ENCODE measurements at regions not wholly inside any gene's neighbourhood (a gene's known extent, or its start where the extent isn't known, plus 50 kb on each side); places are given as distances from the start of the nearest gene placed in this dataset.

DNA sequence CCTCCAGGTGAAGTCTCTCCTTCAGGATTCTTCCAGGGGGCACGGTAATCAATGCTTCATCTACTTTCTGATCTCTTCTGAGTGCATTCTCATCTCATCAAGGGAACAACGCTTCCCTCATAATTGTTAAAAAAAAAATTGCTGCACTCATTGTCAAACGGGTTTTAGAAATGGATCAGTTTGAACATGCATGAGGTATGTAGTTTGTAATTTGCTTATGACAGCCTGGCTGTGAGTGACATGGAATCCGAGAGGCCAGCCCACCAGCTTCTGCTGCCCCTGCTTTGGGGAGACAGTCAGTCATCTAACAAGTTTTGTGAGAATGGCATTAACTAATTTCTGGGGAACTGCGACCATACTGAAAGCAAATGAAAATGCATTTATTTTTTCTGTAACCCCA, 791.9 kb upstream of the SOX11 start:
- no peaks in the 10 kb centered on the region for H3K79me2 ChIP-seq
- H3K9me3 ChIP-seq (ENCODE audit: control insufficient read depth, low read length) = no peaks in the 10 kb centered on the region
- H3K4me2 ChIP-seq (ENCODE audit: low read length) = no peak overlapping the region
- H3K36me3 ChIP-seq (ENCODE audit: control insufficient read depth, insufficient read depth, low read length) = no peaks in the 10 kb centered on the region
- no peak overlapping the region for H3K9ac ChIP-seq
- no peaks in the 10 kb centered on the region for H3K27me3 ChIP-seq (ENCODE audit: control insufficient read depth, insufficient read depth, low read length)
- no peak overlapping the region for H3K27ac ChIP-seq
- H3K4me3 ChIP-seq (ENCODE audit: low read depth, low read length) = no peak overlapping the region
- TF ChIP-seq, protein P1, sequence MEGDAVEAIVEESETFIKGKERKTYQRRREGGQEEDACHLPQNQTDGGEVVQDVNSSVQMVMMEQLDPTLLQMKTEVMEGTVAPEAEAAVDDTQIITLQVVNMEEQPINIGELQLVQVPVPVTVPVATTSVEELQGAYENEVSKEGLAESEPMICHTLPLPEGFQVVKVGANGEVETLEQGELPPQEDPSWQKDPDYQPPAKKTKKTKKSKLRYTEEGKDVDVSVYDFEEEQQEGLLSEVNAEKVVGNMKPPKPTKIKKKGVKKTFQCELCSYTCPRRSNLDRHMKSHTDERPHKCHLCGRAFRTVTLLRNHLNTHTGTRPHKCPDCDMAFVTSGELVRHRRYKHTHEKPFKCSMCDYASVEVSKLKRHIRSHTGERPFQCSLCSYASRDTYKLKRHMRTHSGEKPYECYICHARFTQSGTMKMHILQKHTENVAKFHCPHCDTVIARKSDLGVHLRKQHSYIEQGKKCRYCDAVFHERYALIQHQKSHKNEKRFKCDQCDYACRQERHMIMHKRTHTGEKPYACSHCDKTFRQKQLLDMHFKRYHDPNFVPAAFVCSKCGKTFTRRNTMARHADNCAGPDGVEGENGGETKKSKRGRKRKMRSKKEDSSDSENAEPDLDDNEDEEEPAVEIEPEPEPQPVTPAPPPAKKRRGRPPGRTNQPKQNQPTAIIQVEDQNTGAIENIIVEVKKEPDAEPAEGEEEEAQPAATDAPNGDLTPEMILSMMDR (IDR thresholded peaks at IDR 0.05) = no peak
- no peak overlapping the region for H2AFZ ChIP-seq
- H3K4me1 ChIP-seq = no peaks in the 10 kb centered on the region

DNA sequence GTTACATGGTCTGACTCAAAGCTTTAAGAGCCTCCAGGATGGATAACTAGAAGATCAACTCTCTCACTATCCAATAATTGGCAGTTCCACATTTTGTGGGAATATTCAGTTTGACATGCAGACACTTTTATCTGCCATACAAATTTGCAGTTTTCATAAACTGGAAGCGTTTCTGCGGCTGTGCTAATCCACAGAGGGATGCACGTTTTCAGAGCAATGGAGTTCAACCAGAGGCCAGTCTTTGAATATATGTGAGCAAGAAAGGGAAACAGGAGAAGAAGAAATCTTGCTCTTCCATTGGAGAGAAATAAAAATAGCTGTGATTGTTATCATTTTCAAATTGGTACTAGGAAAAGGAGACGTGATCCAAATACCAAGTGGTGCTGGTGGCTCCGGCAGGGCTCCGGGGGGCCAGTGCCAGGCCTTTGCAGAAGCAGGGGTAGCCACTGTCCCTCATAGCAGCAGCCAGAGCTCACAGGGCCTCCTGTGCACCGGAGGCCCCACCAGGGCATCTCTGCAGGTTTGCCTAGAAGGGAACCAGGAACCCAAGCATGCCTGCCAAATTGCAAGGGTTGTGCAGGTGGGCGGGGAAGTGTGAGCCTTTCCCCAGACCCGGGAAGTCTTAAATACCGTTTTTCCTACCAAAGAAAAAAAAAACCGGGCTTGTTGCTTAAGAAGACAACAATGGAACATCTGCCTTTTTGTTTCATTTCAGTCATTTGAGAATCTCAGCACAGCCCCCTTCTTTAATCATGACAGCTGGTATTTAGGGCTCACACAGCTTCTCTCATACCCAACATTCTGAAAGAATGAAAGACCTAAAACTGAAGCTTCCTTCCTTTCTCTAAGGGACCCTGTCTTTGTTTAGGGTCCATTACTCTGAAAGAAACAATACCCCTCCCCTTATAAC, 791.1 kb upstream of the SOX11 start:
- no peak overlapping the region for H3K4me2 ChIP-seq (ENCODE audit: low read length)
- H3K36me3 ChIP-seq (ENCODE audit: control insufficient read depth, insufficient read depth, low read length) = no peaks in the 10 kb centered on the region
- no peak overlapping the region for H3K4me3 ChIP-seq (ENCODE audit: low read depth, low read length)
- H3K9me3 ChIP-seq (ENCODE audit: control insufficient read depth, low read length) = no peaks in the 10 kb centered on the region
- no peaks in the 10 kb centered on the region for H3K4me1 ChIP-seq
- H3K79me2 ChIP-seq = no peaks in the 10 kb centered on the region
- no peak overlapping the region for H2AFZ ChIP-seq
- H3K27ac ChIP-seq = no peak overlapping the region
- no peaks in the 10 kb centered on the region for H3K27me3 ChIP-seq (ENCODE audit: control insufficient read depth, insufficient read depth, low read length)
- H3K9ac ChIP-seq = no peak overlapping the region
- TF ChIP-seq, protein P1 (IDR thresholded peaks at IDR 0.05) = no peak

DNA sequence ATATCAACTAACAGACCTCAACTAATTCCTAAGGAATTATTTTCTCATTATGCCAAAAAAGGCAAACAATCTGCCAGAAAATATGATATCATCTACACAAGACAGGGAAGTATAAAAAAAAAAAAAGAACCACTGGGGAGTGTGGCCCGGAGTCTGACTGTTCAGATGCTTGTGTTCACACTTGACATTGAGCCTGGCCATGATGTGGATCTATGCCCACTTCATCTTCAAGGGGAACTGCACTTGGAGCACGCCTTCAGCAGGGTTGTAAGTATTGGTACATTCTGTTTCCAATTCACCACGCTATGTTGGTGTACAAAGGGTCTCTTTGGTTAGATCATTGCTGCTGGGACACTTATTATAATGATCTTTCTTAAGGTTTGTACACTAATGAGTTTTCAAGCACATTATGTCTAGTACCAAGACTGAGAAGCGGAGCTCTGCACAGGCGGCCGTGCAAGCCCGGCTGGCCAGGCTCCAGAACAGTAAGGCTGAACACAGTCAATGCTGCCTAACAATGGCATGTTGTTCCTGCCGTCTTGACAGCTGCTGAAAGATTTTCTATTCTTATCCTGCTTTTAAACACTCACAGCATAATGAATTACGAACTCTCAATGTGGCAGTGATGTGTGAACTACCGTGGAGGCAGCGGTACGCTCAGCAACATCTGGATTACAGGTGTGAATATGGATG, 788.4 kb upstream of the SOX11 start:
- Histone ChIP-seq H3K9me3 (ENCODE audit: control insufficient read depth, low read length) (no peaks in the 10 kb centered on the region), H2AFZ (no peak overlapping the region), H3K79me2 (no peaks in the 10 kb centered on the region), H3K27ac (no peak overlapping the region), H3K9ac (no peak overlapping the region), H3K4me3 (ENCODE audit: low read depth, low read length) (no peak overlapping the region), H3K4me2 (ENCODE audit: low read length) (no peak overlapping the region), H3K4me1 (no peaks in the 10 kb centered on the region), H3K36me3 (ENCODE audit: control insufficient read depth, insufficient read depth, low read length) (no peaks in the 10 kb centered on the region), H3K27me3 (ENCODE audit: control insufficient read depth, insufficient read depth, low read length) (no peaks in the 10 kb centered on the region)
- TF ChIP-seq, protein P1 (IDR thresholded peaks at IDR 0.05) = no peak

DNA sequence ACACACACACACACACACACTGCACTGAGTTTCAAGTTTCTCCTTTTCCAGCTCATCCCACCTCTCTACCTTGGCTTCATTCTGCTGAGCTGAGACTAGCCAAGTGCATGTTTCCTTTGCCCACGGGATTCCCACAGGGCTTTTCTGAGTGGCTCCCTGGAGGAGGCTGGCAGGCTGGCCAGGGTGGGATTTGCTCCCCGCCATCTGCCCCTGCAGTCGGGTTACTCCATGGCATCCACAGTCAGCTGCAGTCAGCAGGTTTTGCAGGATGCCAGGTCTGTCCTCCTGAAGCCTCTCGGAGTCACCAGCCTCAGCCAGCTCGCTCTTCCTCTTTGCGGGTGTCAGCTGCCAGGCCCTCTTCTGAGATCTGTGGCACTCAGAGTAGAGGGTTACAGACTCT, 783.7 kb upstream of the SOX11 start:
- H3K4me3 ChIP-seq (ENCODE audit: low read depth, low read length) = no peak overlapping the region
- TF ChIP-seq, protein P1 (IDR thresholded peaks at IDR 0.05) = no peak
- H3K27ac ChIP-seq = no peak overlapping the region
- H2AFZ ChIP-seq = no peak overlapping the region
- H3K27me3 ChIP-seq (ENCODE audit: control insufficient read depth, insufficient read depth, low read length) = no peaks in the 10 kb centered on the region
- H3K9me3 ChIP-seq (ENCODE audit: control insufficient read depth, low read length) = no peaks in the 10 kb centered on the region
- no peak overlapping the region for H3K9ac ChIP-seq
- H3K4me1 ChIP-seq = no peaks in the 10 kb centered on the region
- no peak overlapping the region for H3K4me2 ChIP-seq (ENCODE audit: low read length)
- H3K79me2 ChIP-seq = no peaks in the 10 kb centered on the region
- H3K36me3 ChIP-seq (ENCODE audit: control insufficient read depth, insufficient read depth, low read length) = no peaks in the 10 kb centered on the region

All from parathyroid adenoma (tissue), 2 donors.